CD4-positive, alpha-beta T cell treated with Interleukin-15 for 4 hours (primary cell): ENCODE measurements at regions not wholly inside any gene's neighbourhood (a gene's known extent, or its start where the extent isn't known, plus 50 kb on each side); places are given as distances from the start of the nearest gene placed in this dataset.
A peak's percentile ranks its signal among the peaks of the same experiment; 100 is the strongest.
"Not testable (repeated sequence)": the region's sequence is repeated elsewhere in the genome, so short reads cannot be mapped to it uniquely, and the experiment has no call there.

Source experiments
- DNase-seq: peaks from one replicate; pipeline ENCODE4 v3.0.0-alpha.2; 2020; ENCODE audit warnings: low spot score

- no peak for DNase-seq
These were observed 204.4 kb downstream of the OTUD1 start for GRCh38 chr10:23643111-23643780.

DNA sequence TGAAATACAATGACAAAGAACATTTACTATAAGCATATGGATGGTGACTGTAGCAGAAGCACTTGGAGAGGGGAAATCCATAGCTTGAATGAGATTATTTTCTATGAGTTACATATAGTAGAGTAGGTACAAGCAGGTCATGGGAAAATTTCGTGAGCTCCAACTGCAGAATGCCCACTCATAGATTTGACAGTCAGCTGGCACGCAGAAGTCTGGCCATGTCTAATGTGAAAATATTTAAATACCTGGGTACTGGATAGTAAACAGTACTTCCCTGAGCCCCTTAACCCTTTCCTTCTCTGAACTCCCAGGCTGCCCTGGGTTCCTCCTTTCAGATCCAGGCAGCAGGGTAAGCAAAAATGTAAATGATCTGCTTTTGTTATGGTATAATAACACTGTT is 209.7 kb downstream of the OTUD1 start:
- no peak for DNase-seq

DNA sequence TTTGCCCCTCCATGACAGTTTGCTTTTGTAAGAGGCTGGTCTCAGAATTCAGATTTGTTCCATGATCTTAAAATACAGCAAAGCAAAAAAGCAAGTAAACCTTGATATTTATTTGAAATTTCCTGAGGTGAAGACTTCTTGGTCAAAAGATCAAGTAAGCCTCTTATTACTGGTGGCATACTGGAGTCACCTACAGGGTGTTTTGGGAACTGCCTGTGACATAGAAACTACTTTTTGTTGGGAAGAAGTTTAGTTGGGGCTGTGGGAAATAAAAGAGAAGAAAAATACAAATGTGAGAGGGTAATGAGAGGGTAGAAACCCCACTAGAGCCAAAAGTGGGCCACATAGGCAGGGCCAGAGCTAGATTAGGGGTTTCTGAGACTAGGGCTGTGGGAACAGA is 217.9 kb downstream of the OTUD1 start:
- DNase-seq = no peak

GRCh38 chr10:23657677-23658076 is 218.8 kb downstream of the OTUD1 start:
- DNase-seq = no peak

GRCh38 chr10:23671866-23672265 is 233.0 kb downstream of the OTUD1 start:
- not testable (repeated sequence) for DNase-seq

DNA sequence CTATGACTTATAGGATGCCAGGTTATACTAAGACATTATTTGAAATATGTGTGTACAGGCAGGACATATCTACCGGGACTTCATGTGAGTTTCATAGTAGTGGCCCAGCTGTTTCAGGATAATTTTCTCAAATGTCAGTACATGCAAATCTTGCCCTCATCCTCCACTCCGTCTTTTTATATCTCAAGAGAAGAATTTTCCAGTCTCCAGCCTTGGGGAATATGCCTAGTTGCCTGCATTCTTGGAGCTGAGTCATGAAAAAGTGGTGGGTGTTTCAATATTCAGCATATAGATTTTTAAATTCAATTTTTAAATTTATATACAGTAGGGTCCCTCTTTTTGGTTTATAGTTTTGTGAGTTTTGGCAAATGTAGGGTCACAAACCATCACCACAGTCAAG is 236.7 kb downstream of the OTUD1 start:
- DNase-seq = no peak

GRCh38 chr10:23676296-23676695 is 237.4 kb downstream of the OTUD1 start:
- no peak for DNase-seq

GRCh38 chr10:23686722-23687121 is 247.8 kb downstream of the OTUD1 start:
- DNase-seq = no peak

- DNase-seq = no peak
These were observed 253.9 kb downstream of the OTUD1 start for GRCh38 chr10:23692736-23693135.

GRCh38 chr10:23693501-23693901 is 254.6 kb downstream of the OTUD1 start:
- no peak for DNase-seq

- no peak for DNase-seq
These were observed 255.1 kb downstream of the OTUD1 start for GRCh38 chr10:23693925-23694324.

GRCh38 chr10:23694446-23694920 is 255.6 kb downstream of the OTUD1 start:
- DNase-seq = no peak

DNA sequence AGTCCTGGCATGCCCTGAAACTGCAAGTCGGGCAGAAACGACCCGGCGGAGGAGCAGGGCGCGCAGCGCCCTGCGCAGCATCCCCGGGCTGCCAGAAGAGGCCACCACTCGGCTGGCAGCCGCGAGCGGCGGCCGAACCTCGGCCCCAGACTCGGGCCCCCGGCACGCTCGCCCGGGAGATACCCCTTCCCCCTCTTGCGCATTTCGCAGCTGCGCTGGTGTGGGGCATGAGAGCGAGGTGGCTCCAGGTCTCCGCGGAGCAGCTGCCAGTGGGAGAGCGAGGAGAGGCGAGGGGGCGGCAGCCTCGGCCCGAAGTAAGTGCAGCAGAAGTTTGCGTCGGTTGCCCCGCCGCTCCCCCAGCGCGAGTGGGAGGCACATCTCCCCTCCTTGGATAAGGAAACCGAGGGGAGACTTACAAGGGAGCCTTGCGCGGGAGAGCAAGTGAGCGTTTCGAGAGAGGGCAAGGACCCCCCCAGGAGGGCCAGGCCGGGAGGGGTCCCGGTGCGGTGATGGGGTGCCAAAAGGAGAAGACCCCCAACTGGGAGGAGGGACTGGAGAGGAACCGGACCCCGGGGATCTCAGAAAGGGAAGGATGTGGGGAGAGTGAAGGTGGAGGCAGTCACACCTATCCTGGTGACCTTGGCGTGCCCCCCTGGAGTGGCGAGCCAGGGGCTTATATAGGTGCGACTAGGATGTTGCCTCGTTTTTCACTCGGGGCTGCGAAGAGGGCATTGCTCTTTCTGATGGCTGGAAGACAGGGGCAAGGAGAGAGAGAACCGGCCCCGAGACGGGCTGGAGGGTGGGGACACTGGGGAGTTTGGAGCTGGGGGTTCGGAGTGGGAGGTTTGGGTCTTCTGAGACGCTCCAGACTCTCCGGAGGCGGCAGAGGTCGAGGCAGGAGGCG is 256.3 kb downstream of the OTUD1 start:
- no peak for DNase-seq

GRCh38 chr10:23695825-23696420 is 257.0 kb downstream of the OTUD1 start:
- DNase-seq = no peak

- no peak for DNase-seq
These were observed 257.6 kb downstream of the OTUD1 start for GRCh38 chr10:23696476-23696875.

- peak; percentile 32 for DNase-seq
These were observed 264.1 kb downstream of the OTUD1 start for GRCh38 chr10:23702977-23703414.

GRCh38 chr10:23715363-23715762 is 276.5 kb downstream of the OTUD1 start:
- no peak for DNase-seq

DNA sequence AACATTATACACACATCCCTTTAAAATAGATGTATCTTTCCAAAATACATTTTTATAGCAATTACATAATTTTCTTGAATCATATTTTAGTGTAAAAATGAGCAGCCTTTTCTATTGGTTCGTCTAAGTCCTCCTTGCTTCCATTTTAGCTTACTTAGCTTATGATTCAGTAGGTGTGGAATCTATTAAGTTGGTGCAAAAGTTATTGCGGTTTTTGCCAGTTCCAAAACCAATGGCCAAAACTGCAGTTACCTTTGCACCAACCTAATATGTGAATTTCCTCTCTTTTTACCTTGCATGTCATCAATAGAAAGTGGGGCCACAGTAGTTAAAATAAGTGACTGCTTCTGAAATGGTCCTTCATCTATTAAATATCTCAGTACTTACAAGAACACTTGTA is 279.0 kb downstream of the OTUD1 start:
- DNase-seq = no peak

- no peak for DNase-seq
These were observed 280.1 kb downstream of the OTUD1 start for GRCh38 chr10:23718946-23719345.

- no peak for DNase-seq
These were observed 284.9 kb downstream of the OTUD1 start for GRCh38 chr10:23723796-23724195.

DNA sequence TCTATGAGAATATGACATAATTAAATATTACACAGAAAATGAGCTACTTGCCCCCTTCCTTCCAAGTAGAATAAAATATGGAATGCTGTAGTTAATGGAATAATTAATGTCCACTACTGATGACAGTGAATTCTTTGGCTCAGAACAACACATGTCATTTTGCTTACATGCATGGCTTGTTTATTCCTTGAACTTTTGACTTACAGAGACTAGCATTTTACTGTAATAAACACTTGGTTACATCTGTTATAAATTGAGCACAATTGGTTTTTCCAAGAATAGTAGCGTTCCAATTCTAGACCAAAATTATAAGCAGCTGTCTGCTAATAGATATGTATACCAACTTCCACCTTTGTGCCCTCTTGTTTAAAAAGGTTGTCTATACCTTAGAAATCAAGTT is 286.7 kb downstream of the OTUD1 start:
- DNase-seq = no peak

DNA sequence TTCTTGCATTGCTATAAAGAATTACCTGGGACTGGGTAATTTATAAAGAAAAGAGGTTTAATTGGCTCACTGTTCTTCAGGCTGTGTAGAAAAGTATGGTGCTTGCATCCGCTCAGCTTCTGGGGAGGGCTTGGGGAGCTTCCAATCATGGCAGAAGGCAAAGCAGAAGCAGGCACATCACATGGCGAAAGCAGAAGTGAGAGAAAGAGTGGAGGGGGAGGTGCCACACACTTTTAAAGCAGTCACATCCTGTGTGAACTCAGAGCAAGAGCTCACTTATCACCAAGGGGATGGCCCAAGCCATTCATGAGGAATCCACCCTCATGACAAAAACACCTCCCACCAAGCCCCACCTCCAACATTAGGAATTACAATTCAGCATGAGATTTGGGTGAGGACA is 303.5 kb downstream of the OTUD1 start:
- no peak for DNase-seq

DNA sequence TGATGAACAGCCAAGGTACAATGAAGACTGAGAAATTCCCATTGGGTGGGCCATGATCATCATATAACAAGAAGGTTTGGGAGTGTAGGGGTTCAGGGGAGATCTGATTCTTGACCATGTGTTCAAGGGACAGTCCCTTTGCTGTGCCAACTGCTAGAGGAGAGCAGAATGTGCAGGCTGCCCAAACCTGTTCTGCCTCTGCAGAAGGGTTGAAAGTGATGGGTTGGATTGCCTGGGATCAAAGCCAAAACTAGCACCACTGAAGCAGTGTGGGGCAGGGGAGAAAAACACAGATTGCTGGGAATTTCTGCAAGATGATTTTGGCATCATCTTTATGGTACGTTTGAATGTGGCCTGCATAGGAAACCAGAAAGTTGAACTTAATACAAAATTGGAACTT is 303.9 kb downstream of the OTUD1 start:
- no peak for DNase-seq
